HEK293 (cell line): ENCODE measurements at regions not wholly inside any gene's neighbourhood (a gene's known extent, or its start where the extent isn't known, plus 50 kb on each side); places are given as distances from the start of the nearest gene placed in this dataset.

Experiments
- CTCF ChIA-PET: fragments of 350-600 bp; formaldehyde crosslinking; extraction: SDS; loops from one replicate; lab custom pipeline; 2021; ENCODE audit warnings: antibody characterized with exemption; lab: Yijun Ruan, JAX
- POLR2A ChIA-PET: fragments of 300-600 bp; formaldehyde crosslinking; extraction: SDS; loops from one replicate; lab custom pipeline; 2020; ENCODE audit warnings: antibody characterized with exemption, inconsistent platforms; lab: Yijun Ruan, JAX
- H3K27ac ChIP-seq: fragments of 200-500 bp; sonication (Bioruptor generic); 2 replicates; pipeline ENCODE4 v1.5.1; 2014; ENCODE audit warnings: low read depth, low read length, control low read depth, inconsistent platforms; ENCODE audit errors: extremely low read depth
- H3K36me3 ChIP-seq, 2 experiments: fragments of 200-500 bp in 1 of 2; sonication (Bioruptor generic) in 1 of 2; 1 replicate in 1 of 2; 2 replicates in 1 of 2; pipeline ENCODE4 v1.5.1; 2014 to 2017; ENCODE audit warnings: inconsistent platforms in 2 of 2, low read length in 2 of 2; ENCODE audit not compliant: control insufficient read depth in 2 of 2, insufficient read depth in 1 of 2
- H3K4me1 ChIP-seq: fragments of 200-500 bp; sonication (Bioruptor generic); 2 replicates; pipeline ENCODE4 v1.5.1; 2014; ENCODE audit warnings: mild to moderate bottlenecking, low read length, inconsistent platforms; ENCODE audit not compliant: control insufficient read depth, insufficient read depth
- H3K4me3 ChIP-seq: 2 replicates; pipeline ENCODE4 v1.5.1; 2011; ENCODE audit warnings: low read depth, mild to moderate bottlenecking, control low read depth, low read length, moderate library complexity
- H3K9me3 ChIP-seq: fragments of 200-500 bp; sonication (Bioruptor generic); 2 replicates; pipeline ENCODE4 v1.5.1; 2014; ENCODE audit warnings: low read depth, low read length, inconsistent platforms; ENCODE audit not compliant: control insufficient read depth, insufficient read depth
- GLI4 ChIP-seq: fragments of 450-650 bp; formaldehyde crosslinking; IDR thresholded peaks from 2 replicates; pipeline ENCODE4 v1.5.1; 2016; ENCODE audit warnings: missing biosample characterization, missing genetic modification characterization
- HIC1 ChIP-seq: fragments of 450-650 bp; formaldehyde crosslinking; IDR thresholded peaks from 2 replicates; pipeline ENCODE4 v1.5.1; 2016; ENCODE audit warnings: missing biosample characterization, missing genetic modification characterization
- HOXC10 ChIP-seq: sonication (generic); formaldehyde crosslinking; IDR thresholded peaks from 2 replicates; pipeline ENCODE4 v1.8.1; 2023; ENCODE audit warnings: mild to moderate bottlenecking, missing genetic modification reagents
- OSR2 ChIP-seq: fragments of 450-650 bp; formaldehyde crosslinking; IDR thresholded peaks from 2 replicates; pipeline ENCODE4 v1.5.1; 2016; ENCODE audit warnings: missing biosample characterization, missing genetic modification characterization
- OVOL3 ChIP-seq: fragments of 450-650 bp; formaldehyde crosslinking; IDR thresholded peaks from 2 replicates; pipeline ENCODE4 v1.5.1; 2016; ENCODE audit warnings: missing biosample characterization, missing genetic modification characterization
- ZEB2 ChIP-seq: fragments of 450-650 bp; formaldehyde crosslinking; IDR thresholded peaks from 2 replicates; pipeline ENCODE4 v1.5.1; 2016; ENCODE audit warnings: missing biosample characterization, missing genetic modification characterization
- ZNF138 ChIP-seq: fragments of 450-650 bp; formaldehyde crosslinking; IDR thresholded peaks from 2 replicates; pipeline ENCODE4 v1.5.1; 2016; ENCODE audit warnings: missing biosample characterization, missing genetic modification characterization, borderline replicate concordance
- ZNF148 ChIP-seq: fragments of 450-650 bp; formaldehyde crosslinking; IDR thresholded peaks from 2 replicates; pipeline ENCODE4 v1.5.0; 2017; ENCODE audit warnings: missing biosample characterization, missing genetic modification characterization, borderline replicate concordance
- ZNF155 ChIP-seq: fragments of 450-650 bp; formaldehyde crosslinking; IDR thresholded peaks from 2 replicates; pipeline ENCODE4 v1.5.1; 2016; ENCODE audit warnings: missing biosample characterization, missing genetic modification characterization
- ZNF48 ChIP-seq: fragments of 450-650 bp; formaldehyde crosslinking; IDR thresholded peaks from 2 replicates; pipeline ENCODE4 v1.5.1; 2016; ENCODE audit warnings: missing biosample characterization, missing genetic modification characterization
- ZNF555 ChIP-seq: fragments of 450-650 bp; formaldehyde crosslinking; conservative IDR thresholded peaks from 2 replicates; pipeline ENCODE4 v1.5.1; 2017; ENCODE audit warnings: missing biosample characterization, mild to moderate bottlenecking, missing genetic modification characterization, inconsistent platforms
- ZNF585B ChIP-seq: fragments of 450-650 bp; formaldehyde crosslinking; IDR thresholded peaks from 2 replicates; pipeline ENCODE4 v1.5.1; 2016; ENCODE audit warnings: missing biosample characterization, missing genetic modification characterization
- ZNF596 ChIP-seq: fragments of 450-650 bp; IDR thresholded peaks from 2 replicates; pipeline ENCODE4 v1.5.0; 2018; ENCODE audit warnings: missing biosample characterization, mild to moderate bottlenecking, missing genetic modification characterization, moderate library complexity
- ZNF664 ChIP-seq: fragments of 450-650 bp; formaldehyde crosslinking; IDR thresholded peaks from 2 replicates; pipeline ENCODE4 v1.5.1; 2016; ENCODE audit warnings: missing biosample characterization, missing genetic modification characterization
- ZNF837 ChIP-seq: fragments of 450-650 bp; formaldehyde crosslinking; IDR thresholded peaks from 2 replicates; pipeline ENCODE4 v1.5.1; 2016; ENCODE audit warnings: missing biosample characterization, missing genetic modification characterization
- TF ChIP-seq, protein P1 (sequence below): fragments of 450-650 bp; IDR thresholded peaks from 2 replicates; pipeline ENCODE4 v1.5.1; 2018; ENCODE audit warnings: missing biosample characterization, missing genetic modification characterization
- TF ChIP-seq, protein P2 (sequence below): fragments of 450-650 bp; formaldehyde crosslinking; IDR thresholded peaks from 2 replicates; pipeline ENCODE4 v1.5.1; 2016; ENCODE audit warnings: missing biosample characterization, missing genetic modification characterization
- TF ChIP-seq, protein P3 (sequence below): fragments of 450-650 bp; formaldehyde crosslinking; IDR thresholded peaks from 2 replicates; pipeline ENCODE4 v1.5.1; 2016; ENCODE audit warnings: missing biosample characterization, missing genetic modification characterization

- Histone ChIP-seq H3K27ac (no peak overlapping the region), H3K36me3 (no peaks in the 10 kb centered on the region), H3K4me3 (no peak overlapping the region), H3K9me3 (no peaks in the 10 kb centered on the region), H3K4me1 (0 out of 2 replicates have a peak, but pooled peaks cover 3% of the 10 kb centered on the region)
- ChIA-PET CTCF (no interaction called here), POLR2A (no interaction called here)
- TF ChIP-seq, protein P1, sequence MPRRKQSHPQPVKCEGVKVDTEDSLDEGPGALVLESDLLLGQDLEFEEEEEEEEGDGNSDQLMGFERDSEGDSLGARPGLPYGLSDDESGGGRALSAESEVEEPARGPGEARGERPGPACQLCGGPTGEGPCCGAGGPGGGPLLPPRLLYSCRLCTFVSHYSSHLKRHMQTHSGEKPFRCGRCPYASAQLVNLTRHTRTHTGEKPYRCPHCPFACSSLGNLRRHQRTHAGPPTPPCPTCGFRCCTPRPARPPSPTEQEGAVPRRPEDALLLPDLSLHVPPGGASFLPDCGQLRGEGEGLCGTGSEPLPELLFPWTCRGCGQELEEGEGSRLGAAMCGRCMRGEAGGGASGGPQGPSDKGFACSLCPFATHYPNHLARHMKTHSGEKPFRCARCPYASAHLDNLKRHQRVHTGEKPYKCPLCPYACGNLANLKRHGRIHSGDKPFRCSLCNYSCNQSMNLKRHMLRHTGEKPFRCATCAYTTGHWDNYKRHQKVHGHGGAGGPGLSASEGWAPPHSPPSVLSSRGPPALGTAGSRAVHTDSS (tag by site-specific recombination), result no peak
- no peak for TF ChIP-seq GLI4 (tag by site-specific recombination)
- no peak for TF ChIP-seq OSR2 (tag by site-specific recombination)
- TF ChIP-seq, protein P2, sequence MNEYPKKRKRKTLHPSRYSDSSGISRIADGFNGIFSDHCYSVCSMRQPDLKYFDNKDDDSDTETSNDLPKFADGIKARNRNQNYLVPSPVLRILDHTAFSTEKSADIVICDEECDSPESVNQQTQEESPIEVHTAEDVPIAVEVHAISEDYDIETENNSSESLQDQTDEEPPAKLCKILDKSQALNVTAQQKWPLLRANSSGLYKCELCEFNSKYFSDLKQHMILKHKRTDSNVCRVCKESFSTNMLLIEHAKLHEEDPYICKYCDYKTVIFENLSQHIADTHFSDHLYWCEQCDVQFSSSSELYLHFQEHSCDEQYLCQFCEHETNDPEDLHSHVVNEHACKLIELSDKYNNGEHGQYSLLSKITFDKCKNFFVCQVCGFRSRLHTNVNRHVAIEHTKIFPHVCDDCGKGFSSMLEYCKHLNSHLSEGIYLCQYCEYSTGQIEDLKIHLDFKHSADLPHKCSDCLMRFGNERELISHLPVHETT (tag by site-specific recombination), result no peak
- TF ChIP-seq ZNF48 (tag by site-specific recombination), result no peak
- no peak for TF ChIP-seq ZNF155 (tag by site-specific recombination)
- TF ChIP-seq ZNF664 (tag by site-specific recombination), result no peak
- TF ChIP-seq, protein P3, sequence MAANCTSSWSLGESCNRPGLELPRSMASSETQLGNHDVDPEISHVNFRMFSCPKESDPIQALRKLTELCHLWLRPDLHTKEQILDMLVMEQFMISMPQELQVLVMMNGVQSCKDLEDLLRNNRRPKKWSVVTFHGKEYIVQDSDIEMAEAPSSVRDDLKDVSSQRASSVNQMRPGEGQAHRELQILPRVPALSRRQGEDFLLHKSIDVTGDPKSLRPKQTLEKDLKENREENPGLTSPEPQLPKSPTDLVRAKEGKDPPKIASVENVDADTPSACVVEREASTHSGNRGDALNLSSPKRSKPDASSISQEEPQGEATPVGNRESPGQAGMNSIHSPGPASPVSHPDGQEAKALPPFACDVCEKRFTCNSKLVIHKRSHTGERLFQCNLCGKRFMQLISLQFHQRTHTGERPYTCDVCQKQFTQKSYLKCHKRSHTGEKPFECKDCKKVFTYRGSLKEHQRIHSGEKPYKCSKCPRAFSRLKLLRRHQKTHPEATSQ, result no peak
Observed at GRCh38 chr2:222064286-222064685, 234.5 kb downstream of the PAX3 start.

GRCh38 chr2:222058819-222059445 is 239.9 kb downstream of the PAX3 start:
- H3K36me3 ChIP-seq, result no peaks in the 10 kb centered on the region
- CTCF ChIA-PET, result interaction anchor here (0.7 to 3.8 kb wide), 10 partner anchors 16 to 650 kb away, joined by 3 to 15 read pairs (median 4); no protein-coding TSS in a partner anchor
- no peak overlapping the region for H3K27ac ChIP-seq
- TF ChIP-seq ZNF837 (tag by site-specific recombination) (no peak), ZNF555 (no peak), HIC1 (tag by site-specific recombination) (no peak), OVOL3 (tag by site-specific recombination) (no peak), ZEB2 (tag by site-specific recombination) (no peak), ZNF596 (tag by site-specific recombination) (no peak), ZNF138 (tag by site-specific recombination) (no peak), ZNF148 (tag by site-specific recombination) (no peak), ZNF585B (tag by site-specific recombination) (no peak), HOXC10 (CRISPR knock-in tag) (no peak)
- TF ChIP-seq, protein P2 (tag by site-specific recombination), result no peak
- TF ChIP-seq, all 188 proteins: peak for 0
- POLR2A ChIA-PET, result no interaction called here
- no peaks in the 10 kb centered on the region for H3K9me3 ChIP-seq
- H3K4me1 ChIP-seq, result peaks cover 6% of the 10 kb centered on the region; the same call in 1 of the 2 replicates
- no peak overlapping the region for H3K4me3 ChIP-seq
